Uterus (tissue), 2 donors: ENCODE measurements at regions not wholly inside any gene's neighbourhood (a gene's known extent, or its start where the extent isn't known, plus 50 kb on each side); places are given as distances from the start of the nearest gene placed in this dataset.

Source experiments
- CTCF ChIP-seq, 4 experiments: fragments of 200-600 bp in 2 of 4; fragments of 450-650 bp in 2 of 4; sonication (generic) in 2 of 4; IDR thresholded peaks; one replicate each; pipeline ENCODE4 v1.5.1; 2016 to 2019; ENCODE audit warnings: antibody characterized with exemption in 4 of 4, mild to moderate bottlenecking in 2 of 4, moderate library complexity in 1 of 4
- POLR2A ChIP-seq, 2 donors: fragments of 450-650 bp; IDR thresholded peaks; one replicate each; pipeline ENCODE4 v1.6.1; 2016; ENCODE audit warnings: antibody characterized with exemption in 2 of 2, mild to moderate bottlenecking in 1 of 2, moderate library complexity in 1 of 2

DNA sequence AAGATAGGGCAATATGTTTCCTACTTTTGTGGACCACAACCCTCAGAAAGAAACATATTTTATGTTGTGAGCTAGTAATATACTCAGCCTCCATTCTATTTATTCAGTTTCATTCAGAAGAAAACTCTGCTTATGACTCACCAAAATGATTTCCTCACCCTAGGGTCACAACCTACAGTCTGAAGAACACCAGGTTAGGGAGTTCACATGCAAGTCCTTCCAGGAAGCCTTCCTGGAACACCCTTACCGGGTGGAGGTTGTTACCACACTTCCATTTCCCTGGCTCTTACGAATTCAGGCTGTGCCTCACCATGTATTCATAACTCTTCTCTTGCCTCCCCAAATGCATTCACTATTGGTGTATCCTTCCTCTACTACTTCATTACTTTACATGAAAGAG, 228.0 kb upstream of the ADAMTS9 start:
- TF ChIP-seq POLR2A (IDR thresholded peaks at IDR 0.05): no peak
- TF ChIP-seq CTCF (IDR thresholded peaks at IDR 0.05): no peak
